ENCODE measurements at regions not wholly inside any gene's neighbourhood (a gene's known extent, or its start where the extent isn't known, plus 50 kb on each side); places are given as distances from the start of the nearest gene placed in this dataset.
"Not testable (repeated sequence)": the region's sequence is repeated elsewhere in the genome, so short reads cannot be mapped to it uniquely, and the experiment has no call there.

DNA sequence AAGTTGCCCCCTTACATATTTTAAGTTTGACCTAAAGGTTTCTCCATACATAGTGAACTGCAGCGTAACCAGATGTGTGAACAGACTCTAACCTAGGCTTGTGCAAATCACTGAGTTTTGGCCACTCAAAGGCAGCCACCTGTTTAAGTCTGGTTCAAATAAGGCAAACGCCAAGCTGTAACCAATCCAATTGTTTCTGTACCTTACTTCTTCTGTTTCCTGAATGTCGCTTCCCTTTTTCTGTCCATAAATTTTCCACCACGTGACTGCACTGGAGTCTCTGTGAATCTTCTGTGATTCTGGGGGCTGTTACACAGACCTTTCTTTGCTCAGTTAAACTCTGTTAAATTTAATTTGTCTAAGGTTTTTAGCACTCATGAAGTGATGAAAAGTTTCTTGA lies 618.8 kb downstream of the GLUD2 start:
- Histone ChIP-seq H3K4me3 (no peak overlapping the region), H3K4me1 (no peaks in the 10 kb centered on the region), H3K27me3 (no peaks in the 10 kb centered on the region), H3K36me3 (no peaks in the 10 kb centered on the region), H3K9me3 (peaks cover 0 to 4% of the 10 kb centered on the region in 2 donors), H3K27ac (no peak overlapping the region)
- intact Hi-C loops (cut with DNase I; ENCODE audit: low total_unique reads): no loop called here
- DNase-seq (ENCODE audit: low spot score in 2 of 2): no peak
- TF ChIP-seq POLR2A (IDR thresholded peaks at IDR 0.05) (no peak), POLR2AphosphoS5 (IDR thresholded peaks at IDR 0.05) (no peak)
- TF ChIP-seq, protein P1, sequence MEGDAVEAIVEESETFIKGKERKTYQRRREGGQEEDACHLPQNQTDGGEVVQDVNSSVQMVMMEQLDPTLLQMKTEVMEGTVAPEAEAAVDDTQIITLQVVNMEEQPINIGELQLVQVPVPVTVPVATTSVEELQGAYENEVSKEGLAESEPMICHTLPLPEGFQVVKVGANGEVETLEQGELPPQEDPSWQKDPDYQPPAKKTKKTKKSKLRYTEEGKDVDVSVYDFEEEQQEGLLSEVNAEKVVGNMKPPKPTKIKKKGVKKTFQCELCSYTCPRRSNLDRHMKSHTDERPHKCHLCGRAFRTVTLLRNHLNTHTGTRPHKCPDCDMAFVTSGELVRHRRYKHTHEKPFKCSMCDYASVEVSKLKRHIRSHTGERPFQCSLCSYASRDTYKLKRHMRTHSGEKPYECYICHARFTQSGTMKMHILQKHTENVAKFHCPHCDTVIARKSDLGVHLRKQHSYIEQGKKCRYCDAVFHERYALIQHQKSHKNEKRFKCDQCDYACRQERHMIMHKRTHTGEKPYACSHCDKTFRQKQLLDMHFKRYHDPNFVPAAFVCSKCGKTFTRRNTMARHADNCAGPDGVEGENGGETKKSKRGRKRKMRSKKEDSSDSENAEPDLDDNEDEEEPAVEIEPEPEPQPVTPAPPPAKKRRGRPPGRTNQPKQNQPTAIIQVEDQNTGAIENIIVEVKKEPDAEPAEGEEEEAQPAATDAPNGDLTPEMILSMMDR (IDR thresholded peaks at IDR 0.05): no peak

DNA sequence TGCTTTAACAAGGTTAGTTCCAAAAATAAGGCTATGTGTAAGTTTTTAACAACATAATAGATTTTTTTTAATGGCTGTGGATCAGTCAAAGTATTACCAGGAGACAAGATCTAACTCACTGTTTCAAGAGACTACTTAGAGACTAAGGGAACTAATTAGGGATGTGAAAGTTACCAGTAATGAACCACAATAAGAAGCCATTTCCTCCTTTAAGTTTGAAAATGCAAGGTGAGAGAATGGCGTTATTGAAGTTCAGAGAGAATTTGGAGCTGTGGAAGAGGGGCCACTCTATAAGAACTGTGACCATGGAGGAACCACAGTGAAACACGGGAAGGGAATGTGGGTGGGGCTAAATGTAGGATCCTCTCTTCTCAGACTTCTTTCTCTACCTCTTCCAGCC lies 624.2 kb downstream of the GLUD2 start:
- TF ChIP-seq POLR2A (IDR thresholded peaks at IDR 0.05): no peak
- TF ChIP-seq, protein P1 (IDR thresholded peaks at IDR 0.05): no peak
- TF ChIP-seq POLR2AphosphoS5 (IDR thresholded peaks at IDR 0.05): no peak
- Histone ChIP-seq H3K27ac (no peak overlapping the region), H3K4me1 (no peaks in the 10 kb centered on the region), H3K4me3 (no peak overlapping the region), H3K36me3 (no peaks in the 10 kb centered on the region), H3K9me3 (peaks cover 10 to 29% of the 10 kb centered on the region in 2 donors), H3K27me3 (no peaks in the 10 kb centered on the region)
- intact Hi-C loops (cut with DNase I; ENCODE audit: low total_unique reads): no loop called here
- no peak for DNase-seq (ENCODE audit: low spot score in 2 of 2)

DNA sequence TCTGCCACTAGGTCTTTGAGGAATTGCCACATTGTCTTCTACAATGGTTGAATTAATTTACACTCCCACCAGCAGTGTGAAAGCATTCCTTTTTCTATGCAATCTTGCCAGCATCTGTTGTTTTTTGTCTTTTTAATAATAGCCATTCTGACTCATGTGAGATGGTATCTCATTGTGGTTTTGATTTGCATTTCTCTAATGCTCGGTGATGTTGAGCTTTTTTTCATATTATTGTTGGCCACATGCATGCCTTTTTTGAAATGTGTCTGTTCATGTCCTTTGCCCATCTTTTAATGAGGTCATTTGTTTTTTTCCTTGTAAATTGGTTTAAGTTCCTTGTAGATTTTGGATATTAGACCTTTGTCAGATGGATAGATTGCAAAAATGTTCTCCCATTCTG lies 661.8 kb downstream of the GLUD2 start:
- H3K4me1 ChIP-seq; H3K36me3 ChIP-seq; intact Hi-C loops (cut with DNase I; ENCODE audit: low total_unique reads); H3K27me3 ChIP-seq; H3K4me3 ChIP-seq; H3K27ac ChIP-seq; DNase-seq (ENCODE audit: low spot score in 2 of 2): not testable (repeated sequence)
- H3K9me3 ChIP-seq: peaks cover 0 to 27% of the 10 kb centered on the region in 2 donors

DNA sequence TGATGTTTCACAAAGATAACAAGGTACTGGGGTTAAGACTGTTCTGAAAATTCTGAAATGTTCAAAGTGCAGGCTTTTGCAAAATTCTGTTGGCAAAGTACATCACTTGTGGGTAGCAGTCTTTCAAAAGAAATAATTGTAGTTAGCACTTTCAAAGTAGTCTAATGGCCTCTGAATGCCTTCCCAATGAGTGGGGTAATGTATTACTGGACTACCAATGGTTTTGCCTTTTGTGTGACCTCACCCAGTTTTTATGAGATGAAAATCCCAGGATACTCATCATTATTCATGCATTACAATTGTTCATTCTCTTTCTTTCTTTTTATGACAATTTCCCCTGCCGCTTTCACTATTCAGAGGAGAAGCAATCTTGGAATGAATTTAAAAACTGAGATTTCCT lies 686.1 kb downstream of the GLUD2 start:
- TF ChIP-seq POLR2A (IDR thresholded peaks at IDR 0.05): no peak
- TF ChIP-seq, protein P1 (IDR thresholded peaks at IDR 0.05): no peak
- no peak for TF ChIP-seq POLR2AphosphoS5 (IDR thresholded peaks at IDR 0.05)
- no peaks in the 10 kb centered on the region for H3K36me3 ChIP-seq
- DNase-seq (ENCODE audit: low spot score in 2 of 2): no peak
- H3K4me1 ChIP-seq: no peaks in the 10 kb centered on the region
- no peaks in the 10 kb centered on the region for H3K27me3 ChIP-seq
- H3K27ac ChIP-seq: no peak overlapping the region
- no peak overlapping the region for H3K4me3 ChIP-seq
- intact Hi-C loops (cut with DNase I; ENCODE audit: low total_unique reads): no loop called here
- peaks cover 0 to under 1% of the 10 kb centered on the region in 2 donors for H3K9me3 ChIP-seq

DNA sequence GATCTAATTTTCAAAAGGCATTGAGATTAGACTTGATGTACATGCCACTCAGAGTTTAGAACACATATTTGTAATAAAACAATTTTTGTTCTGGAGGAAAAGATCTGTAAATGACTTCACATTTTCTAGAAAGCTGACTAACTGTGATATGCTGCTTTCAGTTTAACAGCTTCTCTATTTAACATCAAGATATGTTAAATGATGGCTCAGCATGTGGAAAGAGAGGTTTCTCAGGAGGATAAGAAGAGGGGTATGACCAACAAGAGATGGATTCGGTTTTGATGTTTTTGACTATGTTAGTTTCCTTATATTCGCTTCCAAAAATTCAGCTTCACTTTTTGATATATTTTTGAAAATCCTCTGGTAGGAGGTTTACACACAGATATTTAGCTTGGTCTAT lies 698.7 kb downstream of the GLUD2 start:
- Histone ChIP-seq H3K27me3 (no peaks in the 10 kb centered on the region), H3K4me3 (no peak overlapping the region), H3K27ac (no peak overlapping the region), H3K4me1 (no peaks in the 10 kb centered on the region), H3K36me3 (peaks cover 5% of the 10 kb centered on the region), H3K9me3 (no peaks in the 10 kb centered on the region)
- TF ChIP-seq, protein P1 (IDR thresholded peaks at IDR 0.05): no peak
- TF ChIP-seq POLR2A (IDR thresholded peaks at IDR 0.05) (no peak), POLR2AphosphoS5 (IDR thresholded peaks at IDR 0.05) (no peak)
- DNase-seq (ENCODE audit: low spot score in 2 of 2): no peak
- intact Hi-C loops (cut with DNase I; ENCODE audit: low total_unique reads): loop anchor here (5.0 kb wide), 1 partner anchor 226 kb away; no protein-coding TSS in a partner anchor

DNA sequence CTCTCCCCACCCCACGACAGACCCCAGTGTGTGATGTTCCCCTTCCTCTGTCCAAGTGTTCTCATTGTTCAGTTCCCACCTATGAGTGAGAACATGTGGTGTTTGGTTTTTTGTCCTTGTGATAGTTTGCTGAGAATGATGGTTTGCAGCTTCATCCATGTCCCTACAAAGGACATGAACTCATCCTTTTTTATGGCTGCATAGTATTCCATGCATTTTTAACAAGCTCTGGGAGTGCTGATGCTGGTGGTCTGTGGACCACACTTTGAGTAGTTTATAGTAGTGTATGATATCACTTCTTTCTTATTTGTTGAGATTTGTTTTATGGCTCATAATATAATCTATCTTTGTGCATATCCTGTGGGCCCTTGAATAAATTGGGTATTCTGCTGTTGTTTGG lies 706.2 kb downstream of the GLUD2 start:
- H3K27me3 ChIP-seq; H3K27ac ChIP-seq; intact Hi-C loops (cut with DNase I; ENCODE audit: low total_unique reads); H3K36me3 ChIP-seq; H3K4me1 ChIP-seq; H3K9me3 ChIP-seq; DNase-seq (ENCODE audit: low spot score in 2 of 2); H3K4me3 ChIP-seq: not testable (repeated sequence)
